EH (cell line): ENCODE measurements at regions not wholly inside any gene's neighbourhood (a gene's known extent, or its start where the extent isn't known, plus 50 kb on each side); places are given as distances from the start of the nearest gene placed in this dataset.
"Not testable (repeated sequence)": the region's sequence is repeated elsewhere in the genome, so short reads cannot be mapped to it uniquely, and the experiment has no call there.

ENCODE experiments used
- DNase-seq: peaks from one replicate; pipeline ENCODE4 v3.0.0-alpha.2; 2015; ENCODE audit warnings: low read depth

DNA sequence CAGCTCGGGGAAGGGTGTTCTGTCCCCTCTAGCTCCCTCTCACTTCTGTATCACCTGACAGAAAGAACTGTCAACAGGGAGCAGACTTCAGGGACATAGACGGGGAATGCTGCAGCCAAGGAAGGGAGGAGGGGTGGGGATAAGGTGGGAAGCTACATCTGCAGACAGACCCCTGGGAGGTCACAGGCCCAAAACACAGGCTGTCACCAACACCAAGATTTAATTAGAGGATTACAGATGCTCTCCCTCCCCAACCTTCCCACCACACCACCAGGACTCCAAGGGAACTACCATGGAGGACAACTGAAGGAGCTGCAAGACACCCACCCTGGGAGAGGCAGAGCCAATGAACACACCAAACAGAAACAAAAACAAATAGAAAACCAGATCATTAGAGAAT, 425.2 kb upstream of the VSTM2A start:
- no peak for DNase-seq

DNA sequence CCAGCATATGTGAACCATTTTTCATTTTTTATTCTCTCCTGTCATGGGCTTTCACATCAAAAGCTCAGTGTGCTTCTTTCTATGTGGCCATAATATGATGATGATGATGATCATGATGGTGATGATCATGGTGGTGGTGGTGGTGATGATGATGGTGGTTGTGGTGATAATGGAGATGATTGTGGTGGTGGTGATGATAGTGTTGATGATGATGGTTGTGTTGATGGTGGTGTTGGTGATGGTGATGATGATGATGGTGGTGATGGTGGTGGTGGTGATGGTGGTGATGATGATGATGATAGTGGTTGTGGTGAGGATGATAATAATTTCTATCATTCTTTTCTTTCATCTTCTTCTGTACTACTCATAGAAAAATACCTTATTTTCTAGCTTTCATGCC, 413.1 kb upstream of the VSTM2A start:
- DNase-seq, result no peak

DNA sequence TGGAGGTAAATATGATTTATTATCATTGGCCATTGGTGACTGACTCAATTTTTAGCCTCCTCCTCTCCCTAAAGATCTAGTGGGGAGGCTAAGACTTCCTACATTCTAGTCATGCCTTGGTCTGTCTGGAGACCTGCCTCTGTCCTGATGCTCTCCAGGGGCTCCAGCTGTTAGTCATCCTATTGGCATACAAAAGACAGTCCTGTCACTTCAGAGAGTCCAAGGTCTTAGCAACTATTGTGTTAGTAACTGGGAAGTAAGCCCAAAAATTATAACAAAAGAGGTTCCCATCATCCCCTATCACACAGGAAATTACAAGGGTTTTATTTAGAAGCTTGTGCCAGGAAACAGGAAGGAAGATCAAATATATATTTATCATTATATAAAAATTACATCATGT, 400.6 kb upstream of the VSTM2A start:
- DNase-seq, result no peak

DNA sequence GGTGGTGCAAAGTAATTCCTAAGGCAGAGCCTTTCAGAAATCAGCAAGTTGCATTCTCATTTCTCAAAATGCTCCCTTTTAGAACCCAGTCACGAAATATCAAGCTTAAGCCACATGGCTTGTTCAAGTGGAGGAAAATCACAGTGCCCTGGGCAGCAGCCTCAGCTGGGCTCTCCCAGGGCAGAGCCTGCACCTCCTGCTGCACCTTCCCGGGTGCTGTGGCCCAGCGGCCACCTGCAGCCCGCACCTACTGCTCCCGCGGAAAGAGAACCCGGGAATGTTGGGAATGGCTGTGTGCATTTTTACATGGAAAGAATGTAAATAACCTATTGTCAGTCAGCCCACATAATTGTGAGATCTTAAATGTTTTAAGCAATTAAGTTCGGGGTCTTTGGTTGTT, 396.5 kb upstream of the VSTM2A start:
- DNase-seq, result no peak

DNA sequence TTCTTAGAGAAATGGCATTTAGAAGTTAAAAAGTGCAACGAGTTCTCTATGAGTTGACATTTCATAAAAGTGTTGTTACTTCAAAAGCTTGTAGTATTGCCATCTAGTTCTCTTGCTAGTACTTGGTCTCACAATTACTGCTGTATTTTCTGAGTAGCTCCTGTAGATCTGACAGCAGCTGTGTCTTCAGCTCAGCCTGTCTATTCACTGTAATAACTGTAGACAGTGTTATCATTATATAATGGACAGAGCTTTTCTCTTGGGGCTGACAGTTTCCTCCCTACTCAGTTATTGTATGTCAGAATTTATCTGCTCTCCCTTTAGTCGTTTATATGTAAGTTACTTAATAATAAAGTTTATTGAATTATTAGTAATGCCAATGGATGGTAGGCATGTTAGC, 388.7 kb upstream of the VSTM2A start:
- DNase-seq, result no peak

DNA sequence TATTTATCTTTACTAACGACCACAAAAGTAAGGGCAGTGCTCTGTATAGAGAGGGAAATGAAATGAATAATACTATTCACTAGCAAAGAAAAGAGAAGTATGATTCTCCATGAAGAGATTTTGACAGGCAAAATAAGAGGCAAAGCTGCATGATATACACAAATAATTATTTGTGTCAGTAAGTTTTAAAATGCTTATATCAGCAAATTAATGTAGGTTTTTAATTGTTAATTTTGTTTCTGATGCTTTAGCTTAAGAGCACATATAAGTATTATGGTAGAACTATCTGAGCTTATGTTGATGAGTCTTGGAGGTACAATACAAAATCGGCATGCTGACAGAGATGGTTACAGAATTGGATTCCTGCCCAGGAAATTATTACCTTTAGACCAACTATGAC, 383.1 kb upstream of the VSTM2A start:
- no peak for DNase-seq

DNA sequence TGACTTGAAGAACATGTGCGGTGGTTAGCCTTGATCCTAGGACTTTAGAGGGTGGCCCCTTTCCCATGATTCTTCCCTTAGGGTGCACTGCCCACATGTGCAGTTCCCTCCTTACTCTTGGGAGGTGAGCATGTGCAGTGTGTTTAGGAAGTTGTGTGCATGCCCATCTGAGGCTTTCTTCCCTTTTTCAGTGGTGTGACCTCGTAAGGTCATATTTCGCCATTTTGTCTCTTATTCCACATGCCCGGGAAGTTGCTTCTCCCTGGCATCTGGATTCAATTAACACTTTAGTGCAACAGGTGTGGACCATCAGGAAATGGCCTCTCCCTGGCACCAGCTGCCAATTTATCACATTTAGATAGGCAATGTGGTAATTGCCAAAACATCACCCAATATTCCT, 380.6 kb upstream of the VSTM2A start:
- no peak for DNase-seq

DNA sequence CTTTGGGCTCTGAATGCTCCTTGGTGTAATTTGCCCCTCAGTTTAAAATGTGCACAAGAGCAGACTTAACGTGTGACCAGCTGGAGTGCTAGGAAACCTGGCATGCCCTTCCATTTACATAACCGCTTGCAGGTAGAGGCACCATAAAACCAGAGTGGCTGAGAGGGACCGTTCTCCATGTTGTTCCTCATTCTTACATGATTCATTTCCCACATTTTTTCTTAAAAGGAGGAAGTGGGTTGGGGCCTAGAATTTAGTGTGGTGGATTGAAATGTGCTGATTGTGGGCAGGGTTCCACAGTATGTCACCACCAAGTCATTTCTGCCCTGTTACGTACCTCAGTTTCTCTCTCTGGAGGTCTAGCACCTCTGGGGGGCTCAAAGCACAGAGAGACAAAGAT, 375.8 kb upstream of the VSTM2A start:
- no peak for DNase-seq

DNA sequence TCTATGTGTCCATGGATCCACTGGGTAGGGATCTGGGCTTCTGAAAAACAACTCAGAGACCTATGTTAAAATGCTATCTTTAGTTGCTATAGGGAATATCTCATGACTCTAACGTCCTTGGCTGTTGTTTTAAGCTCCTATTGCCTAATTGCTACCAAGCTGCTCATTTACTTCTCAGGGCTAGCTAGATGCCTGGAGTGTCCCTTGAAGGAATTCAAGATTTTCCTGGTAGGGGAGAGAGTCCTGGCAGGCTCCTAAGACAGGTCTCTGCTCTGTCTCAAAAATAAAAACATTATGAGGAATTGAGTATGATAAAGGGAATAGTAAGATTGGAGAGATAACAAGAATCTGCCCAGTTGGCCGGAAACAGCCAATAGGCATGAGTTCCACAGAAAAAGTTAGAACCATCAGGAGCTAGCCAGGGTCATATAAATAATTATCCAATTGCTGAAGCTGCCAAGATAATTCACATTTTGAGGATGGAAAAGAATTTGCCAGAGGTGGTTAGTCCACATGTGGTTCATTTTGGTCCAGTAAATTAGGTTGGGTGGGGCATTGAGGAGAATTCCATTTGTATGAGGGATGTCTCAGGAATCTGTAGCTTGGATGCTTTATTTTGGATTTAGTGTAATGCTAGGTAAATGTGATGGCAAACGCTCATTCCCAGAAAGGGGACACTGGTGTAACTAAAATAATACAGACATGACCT, 362.7 kb upstream of the VSTM2A start:
- peak; percentile 2 for DNase-seq

DNA sequence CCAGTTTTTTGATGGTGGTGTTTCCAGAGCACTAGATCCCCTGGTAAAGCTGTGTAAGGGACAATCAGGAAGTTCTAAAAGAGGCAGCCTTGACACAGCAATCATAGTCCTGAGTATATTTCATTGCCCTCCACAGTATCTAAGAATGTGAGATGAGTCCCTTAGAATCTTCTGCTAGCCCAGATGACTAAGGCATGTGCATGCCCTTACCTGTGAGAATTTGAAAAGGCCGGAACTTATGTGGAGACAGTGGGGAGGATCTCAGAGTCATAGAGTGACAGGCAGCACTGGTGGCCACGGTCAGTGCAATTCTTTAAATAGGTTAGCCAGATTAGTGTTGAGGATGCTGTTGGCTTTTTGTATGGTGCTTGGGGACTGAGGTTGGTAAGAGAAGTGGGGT, 361.4 kb upstream of the VSTM2A start:
- DNase-seq, result no peak

DNA sequence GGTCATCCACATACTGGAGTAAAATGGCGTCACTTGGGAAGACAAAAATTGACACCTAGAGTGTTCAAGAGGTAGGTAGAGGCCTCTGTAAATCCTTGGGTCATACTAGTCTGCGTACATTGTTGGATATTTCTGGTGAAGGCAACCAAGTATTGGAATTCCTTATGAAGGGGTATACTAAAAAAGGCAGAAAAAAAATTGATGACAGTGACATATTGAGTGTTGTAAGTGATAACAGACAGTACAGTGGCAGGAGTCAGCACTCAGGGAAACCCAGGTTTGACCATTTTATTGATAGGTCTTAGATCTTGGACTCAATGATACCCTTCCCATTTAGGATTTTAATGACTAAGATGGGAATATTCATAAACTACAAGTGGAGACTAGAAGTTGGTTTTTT, 359.1 kb upstream of the VSTM2A start:
- DNase-seq, result no peak

DNA sequence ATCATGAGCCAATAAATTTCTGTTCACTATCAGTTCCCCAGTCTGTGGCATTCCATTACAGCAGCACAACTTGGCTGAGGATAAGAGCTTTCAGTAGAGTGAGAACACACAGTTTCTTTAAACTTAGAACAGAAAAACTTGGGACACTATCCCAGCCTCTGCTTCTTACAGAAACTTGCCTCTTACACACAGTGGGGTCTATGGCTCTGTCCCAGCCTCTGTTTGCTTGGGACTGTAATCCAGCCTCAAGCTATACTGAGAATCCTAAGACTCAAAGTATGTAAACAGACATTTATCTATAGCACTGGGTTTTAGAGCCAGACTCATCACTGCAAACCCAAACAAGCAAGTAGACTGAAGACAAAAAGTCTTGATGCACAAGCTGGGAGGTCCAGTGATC, 355.8 kb upstream of the VSTM2A start:
- no peak for DNase-seq

DNA sequence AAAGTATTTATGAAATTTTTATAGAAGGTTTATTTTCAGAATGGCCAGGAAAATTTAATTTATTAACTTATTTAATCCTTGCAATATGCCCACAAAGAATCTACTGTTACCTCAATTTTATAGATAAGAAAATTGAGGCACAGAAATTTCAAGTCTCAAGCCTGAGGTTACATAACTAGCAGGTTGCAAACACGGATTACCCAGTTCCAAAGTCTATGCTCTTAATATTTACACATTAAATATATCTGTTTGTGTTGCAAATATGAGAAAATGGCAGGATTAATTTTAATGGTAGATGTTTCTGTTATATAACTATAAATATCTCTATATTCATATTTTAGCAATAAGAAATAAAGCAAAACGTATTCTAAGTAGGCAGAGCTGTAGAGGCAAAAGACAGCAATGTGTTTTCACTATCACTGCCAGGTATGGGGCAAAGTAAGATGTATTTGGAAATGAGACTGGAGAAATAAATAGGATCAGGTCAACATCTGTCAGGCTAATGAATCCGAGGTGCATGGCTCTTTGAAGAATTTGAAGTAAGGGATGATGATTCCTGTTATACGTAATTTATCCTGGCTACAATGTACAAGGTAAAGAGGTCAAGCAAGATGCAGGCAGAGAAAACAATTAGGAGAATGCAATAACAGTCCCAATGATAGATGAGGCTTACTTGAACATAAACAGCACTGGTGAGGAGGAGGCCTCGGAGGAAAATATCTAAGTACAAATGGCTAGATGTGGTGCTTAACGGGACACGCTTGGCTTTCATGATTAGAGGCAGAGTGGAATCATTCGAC, 354.1 kb upstream of the VSTM2A start:
- DNase-seq, result no peak

DNA sequence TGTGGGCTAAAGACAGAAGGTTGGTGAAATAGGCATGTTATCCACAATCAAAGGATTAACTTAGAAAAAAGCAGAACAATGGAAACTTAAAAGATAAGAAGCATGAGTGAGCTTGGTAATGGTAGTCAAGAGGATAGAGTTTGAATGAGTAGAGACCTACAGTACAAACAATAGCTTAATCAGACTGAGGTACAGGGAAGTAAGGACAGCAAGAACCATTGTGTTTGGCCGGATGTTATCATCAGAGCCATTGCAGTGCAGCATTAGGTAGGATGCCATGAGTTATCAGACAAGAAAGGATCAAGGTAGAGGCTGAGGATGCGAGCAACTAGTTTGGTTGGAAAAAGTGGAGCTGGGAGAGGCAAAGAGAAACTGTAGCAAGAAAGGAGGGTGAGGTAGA, 353.3 kb upstream of the VSTM2A start:
- no peak for DNase-seq

DNA sequence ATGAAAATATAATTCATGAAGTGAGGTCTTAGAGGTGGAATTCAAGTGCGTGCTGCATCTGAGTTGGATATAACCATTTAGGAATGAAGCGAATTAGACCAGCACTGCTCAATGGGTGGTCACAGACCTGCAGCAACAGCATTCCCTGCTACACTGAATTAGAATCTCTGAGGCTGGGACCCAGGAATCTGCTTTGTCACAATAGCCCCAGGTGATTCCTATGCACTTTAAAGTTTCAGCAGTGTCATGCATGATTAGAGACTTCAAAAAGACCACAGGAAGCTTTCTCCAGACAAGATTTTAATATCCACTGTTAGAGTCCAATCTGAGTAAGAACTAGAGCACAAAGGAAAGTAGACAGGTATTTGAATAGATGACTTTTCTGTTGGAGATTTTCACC, 352.8 kb upstream of the VSTM2A start:
- no peak for DNase-seq

DNA sequence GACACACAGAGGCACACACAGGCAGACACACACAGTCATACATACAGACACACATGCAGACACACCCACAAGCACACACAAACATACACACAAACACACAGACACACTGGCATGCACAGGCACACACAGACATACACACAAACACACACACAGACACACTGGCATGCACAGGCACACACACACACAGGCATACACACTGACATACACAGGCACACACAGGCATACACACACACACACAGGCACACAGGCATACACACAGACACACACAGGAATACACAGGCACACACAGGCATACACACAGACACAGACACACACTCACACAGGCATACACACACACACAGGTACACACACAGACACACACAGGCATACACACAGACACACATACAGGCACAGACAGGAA, 340.7 kb upstream of the VSTM2A start:
- no peak for DNase-seq

DNA sequence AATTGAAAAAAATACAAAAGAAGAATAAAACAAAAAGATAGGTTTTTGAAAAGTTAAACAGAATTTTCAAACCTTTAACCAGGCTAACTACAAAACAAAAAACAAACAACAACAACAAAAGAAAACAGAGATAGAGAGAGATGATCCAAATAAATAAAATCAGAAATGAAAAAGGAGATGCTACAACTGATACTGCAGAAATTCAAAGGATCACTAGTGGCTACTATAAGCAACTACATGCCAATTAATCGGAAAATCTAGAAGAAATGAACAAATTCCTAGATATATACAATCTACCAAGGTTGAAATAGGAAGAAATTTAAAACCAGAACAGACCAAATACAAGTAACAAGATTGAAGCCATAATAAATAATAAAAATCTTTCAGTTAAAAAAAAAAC, 326.8 kb upstream of the VSTM2A start:
- no peak for DNase-seq

DNA sequence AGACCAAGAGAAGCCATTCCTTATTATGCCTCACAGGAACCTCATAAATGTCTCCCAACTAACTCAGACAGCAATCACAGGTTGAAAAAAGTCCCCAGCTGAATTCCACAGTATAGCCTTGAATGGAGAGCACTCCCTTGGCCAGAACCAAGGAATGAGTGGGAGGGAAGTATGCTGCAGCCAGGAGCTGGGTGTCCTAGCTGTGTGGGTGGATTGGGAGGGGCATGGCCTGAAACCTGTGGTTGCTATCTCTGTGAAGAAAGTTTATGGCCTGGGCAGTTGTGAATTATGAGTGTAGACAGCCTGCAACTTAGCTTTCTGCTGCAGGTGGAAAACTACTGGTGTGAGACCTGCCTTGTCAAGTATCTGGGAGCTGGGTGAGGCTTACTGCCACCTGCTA, 316.1 kb upstream of the VSTM2A start:
- DNase-seq, result not testable (repeated sequence)

DNA sequence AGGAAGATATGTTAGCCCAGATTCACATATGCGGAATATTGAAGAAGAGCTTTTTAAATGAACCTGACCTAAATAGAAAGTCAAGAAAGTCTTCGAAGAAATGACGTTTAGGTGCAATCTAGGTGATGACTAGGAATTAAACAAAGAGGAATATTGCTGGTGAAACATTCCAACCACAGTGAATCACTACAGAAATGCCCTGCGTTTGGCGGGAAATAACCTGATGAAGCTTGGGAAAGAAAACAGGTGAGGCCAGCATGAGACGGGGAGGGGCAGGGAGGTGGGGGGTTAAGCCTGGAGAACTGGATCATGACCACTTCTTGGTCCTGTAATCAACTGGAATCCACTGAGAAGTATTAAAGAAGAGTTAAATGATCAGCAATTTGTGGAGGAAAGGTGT, 299.4 kb upstream of the VSTM2A start:
- DNase-seq, result no peak

DNA sequence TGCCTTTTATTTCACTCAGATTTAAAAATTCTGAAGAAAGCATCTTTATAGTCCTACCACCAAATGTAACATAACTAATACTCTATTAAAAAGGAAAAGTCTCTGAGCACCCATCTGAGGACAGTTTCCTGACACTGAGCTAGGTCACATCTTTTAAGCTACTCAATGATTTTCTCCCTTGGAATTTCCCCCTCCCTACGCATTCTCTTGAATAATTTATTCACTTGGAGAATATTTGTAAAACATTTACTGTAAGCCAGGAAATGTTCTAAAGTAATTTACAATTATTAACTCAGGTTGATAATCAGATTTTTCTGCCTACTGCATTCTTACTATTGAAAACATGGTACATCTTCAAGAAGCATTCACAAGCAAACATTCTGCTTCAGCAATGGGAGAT, 297.2 kb upstream of the VSTM2A start:
- no peak for DNase-seq

DNA sequence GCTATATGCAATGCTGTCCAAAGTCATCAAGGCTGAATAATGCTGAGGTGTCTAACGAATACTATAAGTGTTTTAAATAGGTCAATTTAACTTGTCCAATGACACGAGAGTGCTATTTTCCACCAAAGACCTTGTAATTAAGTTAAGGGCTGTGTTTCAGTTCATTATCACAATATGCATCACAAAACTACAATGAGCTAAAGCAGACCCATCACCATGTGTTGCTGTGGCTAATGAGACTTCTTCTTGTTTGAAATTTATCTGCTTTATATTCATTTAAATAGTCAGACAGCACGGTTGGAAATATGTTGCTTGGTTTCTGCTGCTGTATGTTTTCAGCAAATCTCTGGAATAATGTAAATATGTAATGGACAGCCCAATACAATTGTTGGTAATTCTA, 292.5 kb upstream of the VSTM2A start:
- DNase-seq, result no peak

DNA sequence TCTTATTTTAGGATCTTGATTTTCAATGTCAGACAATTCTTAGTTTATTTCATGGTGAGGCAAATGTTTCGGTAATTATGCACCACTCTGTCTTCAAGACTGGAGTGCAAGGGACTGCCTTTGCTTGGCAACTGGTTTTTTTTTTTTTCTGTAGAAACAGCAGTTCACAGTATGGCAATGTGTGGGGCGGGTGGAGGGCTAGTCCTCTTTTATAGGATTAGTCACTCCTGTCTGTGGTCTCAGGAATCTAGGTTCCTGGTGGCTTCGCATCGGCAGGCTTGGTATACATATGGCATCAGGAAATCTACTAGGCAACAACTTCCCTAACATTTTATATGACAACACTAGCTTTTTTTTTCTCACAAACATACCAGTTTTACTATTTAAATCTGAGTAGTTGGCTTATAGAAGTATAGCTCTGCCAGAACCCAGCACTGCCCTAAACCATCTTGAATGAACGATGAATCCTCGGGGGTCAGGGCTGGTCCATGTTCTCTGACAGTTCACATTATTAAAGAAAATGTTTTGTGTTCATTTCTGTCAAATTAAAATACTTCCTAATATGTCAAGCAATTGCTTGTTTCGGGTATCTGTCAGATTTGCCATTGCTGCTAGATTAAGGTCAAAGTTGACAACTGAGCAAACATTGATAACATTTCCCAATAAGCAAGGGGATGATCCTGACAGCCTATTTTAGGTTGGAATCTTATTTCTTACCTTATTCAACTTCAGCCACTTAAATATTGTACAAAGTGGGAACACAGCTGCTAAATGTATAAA, 289.7 kb upstream of the VSTM2A start:
- DNase-seq, result no peak

DNA sequence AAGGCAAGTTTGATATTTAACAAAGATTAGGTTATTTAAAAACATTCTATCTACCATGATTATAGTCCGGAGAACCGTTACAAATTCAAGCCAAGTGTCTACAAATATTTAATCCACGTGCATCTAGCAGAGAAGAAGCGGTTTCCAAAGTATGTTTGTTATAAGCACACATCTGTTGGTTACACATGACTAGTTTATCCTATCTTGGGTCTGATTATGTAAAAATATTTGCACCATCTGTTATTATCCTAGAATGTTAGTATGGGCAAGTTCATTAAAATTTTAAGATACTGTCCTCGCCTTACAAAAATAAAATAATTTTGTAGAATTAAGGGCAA, 289.2 kb upstream of the VSTM2A start:
- no peak for DNase-seq
